ENCODE measurements at regions not wholly inside any gene's neighbourhood (a gene's known extent, or its start where the extent isn't known, plus 50 kb on each side); places are given as distances from the start of the nearest gene placed in this dataset.

- TF ChIP-seq TARDBP (CRISPR knock-in tag; IDR thresholded peaks at IDR 0.05) (no peak), RERE (CRISPR knock-in tag; IDR thresholded peaks at IDR 0.05; ENCODE audit: low read depth) (no peak), KLF12 (CRISPR knock-in tag; IDR thresholded peaks at IDR 0.05; ENCODE audit: borderline replicate concordance) (no peak), ZNF7 (CRISPR knock-in tag; IDR thresholded peaks at IDR 0.05) (no peak), CREBL2 (CRISPR knock-in tag; IDR thresholded peaks at IDR 0.05; ENCODE audit: borderline replicate concordance) (no peak)
- H3K36me3 ChIP-seq (replicated peaks in 1 of 2; ENCODE audit: control insufficient read depth in 1 of 2, insufficient read depth in 2 of 2, low read length in 2 of 2) = no peaks in the 10 kb centered on the region
- H3K27me3 ChIP-seq (ENCODE audit: control insufficient read depth in 1 of 2, insufficient read depth in 2 of 2, low read length in 2 of 2) = no peaks in the 10 kb centered on the region
- no peaks in the 10 kb centered on the region for H3K4me1 ChIP-seq (ENCODE audit: insufficient read depth, low read length)
- H3K4me2 ChIP-seq (ENCODE audit: low read depth, low read length) = no peak overlapping the region
- ChIA-PET CTCF (ENCODE audit: low intra/inter-chr PET ratio, low total read pairs) (no interaction called here), POLR2A (no interaction called here)
- BruUV-seq (replicated peaks) = no TSS peak
- no peak overlapping the region for H3K4me3 ChIP-seq (replicated peaks in 1 of 3; ENCODE audit: insufficient read depth in 1 of 3, low read depth in 2 of 3, low read length in 3 of 3)
- no peak for ATAC-seq
- in situ Hi-C loops (cut with HindIII; ENCODE audit: extremely low pct_ligation_motif_present, low pct_unique_long_range_greater_than_20kb) = no loop called here
- no peak for DNase-seq (ENCODE audit: low spot score)
- intact Hi-C loops (cut with micrococcal nuclease; ENCODE audit: unreplicated experiment) = no loop called here
- no peaks in the 10 kb centered on the region for H3K79me2 ChIP-seq (ENCODE audit: insufficient read depth, low read length)
- H3K9me3 ChIP-seq (ENCODE audit: low read length) = peaks cover 42% of the 10 kb centered on the region
- H2AFZ ChIP-seq (ENCODE audit: low read length) = no peak overlapping the region
- no peak for FAIRE-seq
- H3K27ac ChIP-seq (ENCODE audit: extremely low read length, insufficient read depth, low read length) = no peak overlapping the region
- no peak overlapping the region for H3K9ac ChIP-seq (ENCODE audit: insufficient read depth, low read depth, low read length)
- 0% methylated on average over 1 of the region's 1 CpG for WGBS (ENCODE audit: low lambda C conversion rate)
- H4K20me1 ChIP-seq (ENCODE audit: insufficient read depth, low read length) = no peaks in the 10 kb centered on the region
These were observed 309.7 kb upstream of the IMPG1 start for GRCh38 chr6:76382201-76382600.

Data from HepG2 (cell line).